Activated naive CD4-positive, alpha-beta T cell treated with anti-CD3 and anti-CD28 coated beads, Interleukin-2, amount 50 U/mL, for 72 hours (primary cell): ENCODE measurements at regions not wholly inside any gene's neighbourhood (a gene's known extent, or its start where the extent isn't known, plus 50 kb on each side); places are given as distances from the start of the nearest gene placed in this dataset.

Experiments
- ATAC-seq, 2 donors: fragments of 150-1000 bp; cut with Tn5 transposase; 2 replicates each; pipeline ENCODE4 v1.10.0; 2021; ENCODE audit warnings: mild to moderate bottlenecking in 2 of 2, moderate library complexity in 2 of 2
- DNase-seq, 2 donors: peaks; one replicate each; pipeline ENCODE4 v3.0.0; 2021 to 2022; ENCODE audit warnings: low spot score in 2 of 2
- H3K27ac Mint-ChIP-seq, 2 donors: one replicate each; pipeline ENCODE4 v1.8.0; 2022; ENCODE audit warnings: mild to moderate bottlenecking in 2 of 2, mixed read lengths in 2 of 2
- H3K36me3 Mint-ChIP-seq, 2 donors: one replicate each; pipeline ENCODE4 v1.8.0; 2022; ENCODE audit warnings: mixed read lengths in 2 of 2
- H3K9me3 Mint-ChIP-seq, 2 donors: one replicate each; pipeline ENCODE4 v1.8.0; 2022; ENCODE audit warnings: mixed read lengths in 2 of 2

GRCh38 chr10:88126699-88127098 lies 263.3 kb downstream of the PTEN start:
- Mint-ChIP-seq H3K9me3 (peaks cover 0 to 3% of the 10 kb centered on the region in 2 donors), H3K27ac (no peak overlapping the region), H3K36me3 (no peaks in the 10 kb centered on the region)
- ATAC-seq (peak; percentile 20 to 92), DNase-seq (no peak)

GRCh38 chr10:88127269-88127668 lies 263.8 kb downstream of the PTEN start:
- H3K27ac Mint-ChIP-seq, result no peak overlapping the region
- peaks cover 0 to 3% of the 10 kb centered on the region in 2 donors for H3K9me3 Mint-ChIP-seq
- H3K36me3 Mint-ChIP-seq, result no peaks in the 10 kb centered on the region
- DNase-seq (no peak), ATAC-seq (no peak)

- Mint-ChIP-seq H3K27ac (no peak overlapping the region), H3K36me3 (no peaks in the 10 kb centered on the region), H3K9me3 (peaks cover 0 to 3% of the 10 kb centered on the region in 2 donors)
- DNase-seq (no peak), ATAC-seq (no peak)
These were observed 264.3 kb downstream of the PTEN start for GRCh38 chr10:88127766-88128165.

GRCh38 chr10:88129013-88129412 lies 265.6 kb downstream of the PTEN start:
- peaks cover 0 to 3% of the 10 kb centered on the region in 2 donors for H3K9me3 Mint-ChIP-seq
- H3K36me3 Mint-ChIP-seq, result no peaks in the 10 kb centered on the region
- no peak for ATAC-seq
- no peak overlapping the region for H3K27ac Mint-ChIP-seq
- no peak for DNase-seq

GRCh38 chr10:88130912-88131311 lies 267.5 kb downstream of the PTEN start:
- ATAC-seq, result no peak

GRCh38 chr10:88131511-88132139 lies 268.2 kb downstream of the PTEN start:
- DNase-seq, result no peak
- ATAC-seq, result no peak
- Mint-ChIP-seq H3K9me3 (peaks cover 5 to 8% of the 10 kb centered on the region in 2 donors), H3K27ac (no peak overlapping the region), H3K36me3 (peaks cover 0 to 7% of the 10 kb centered on the region in 2 donors)

More at GRCh38 chr10:88130912-88131311, 267.5 kb downstream of the PTEN start:
- peaks cover 0 to 7% of the 10 kb centered on the region in 2 donors for H3K36me3 Mint-ChIP-seq
- no peak for DNase-seq
- peaks cover 5 to 8% of the 10 kb centered on the region in 2 donors for H3K9me3 Mint-ChIP-seq
- no peak overlapping the region for H3K27ac Mint-ChIP-seq

GRCh38 chr10:88136712-88137111 lies 273.3 kb downstream of the PTEN start:
- H3K27ac Mint-ChIP-seq, result no peak overlapping the region
- H3K9me3 Mint-ChIP-seq, result peaks cover 5% of the 10 kb centered on the region in 2 donors
- H3K36me3 Mint-ChIP-seq, result peaks cover 0 to 7% of the 10 kb centered on the region in 2 donors
- no peak for DNase-seq
- peak in 1 of 2 donors; percentile 47 for ATAC-seq

- ATAC-seq, result peak; percentile 92 to 99
- Mint-ChIP-seq H3K36me3 (peaks cover 0 to 7% of the 10 kb centered on the region in 2 donors), H3K27ac (no peak overlapping the region), H3K9me3 (peaks cover 5% of the 10 kb centered on the region in 2 donors)
- no peak for DNase-seq
These were observed 275.0 kb downstream of the PTEN start for GRCh38 chr10:88138319-88138848.

- H3K36me3 Mint-ChIP-seq, result peaks cover 8 to 10% of the 10 kb centered on the region in 2 donors
- peaks cover 0 to under 1% of the 10 kb centered on the region in 2 donors for H3K9me3 Mint-ChIP-seq
- DNase-seq, result no peak
- ATAC-seq, result no peak
- no peak overlapping the region for H3K27ac Mint-ChIP-seq
These were observed 283.8 kb downstream of the PTEN start for GRCh38 chr10:88147000-88147798.

- no peak overlapping the region for H3K27ac Mint-ChIP-seq
These were observed 286.5 kb downstream of the PTEN start for GRCh38 chr10:88149906-88150305.

GRCh38 chr10:88150339-88150738 lies 286.9 kb downstream of the PTEN start:
- H3K9me3 Mint-ChIP-seq, result peaks cover 6 to 15% of the 10 kb centered on the region in 2 donors
- ATAC-seq (no peak), DNase-seq (no peak)
- no peak overlapping the region for H3K27ac Mint-ChIP-seq
- H3K36me3 Mint-ChIP-seq, result peaks cover 15 to 22% of the 10 kb centered on the region in 2 donors

More at GRCh38 chr10:88149906-88150305, 286.5 kb downstream of the PTEN start:
- Mint-ChIP-seq H3K9me3 (peaks cover 6 to 15% of the 10 kb centered on the region in 2 donors), H3K36me3 (peaks cover 15 to 22% of the 10 kb centered on the region in 2 donors)
- ATAC-seq, result no peak
- no peak for DNase-seq

- ATAC-seq, result peak; percentile 99
- peaks cover 6 to 15% of the 10 kb centered on the region in 2 donors for H3K9me3 Mint-ChIP-seq
- H3K36me3 Mint-ChIP-seq, result peaks cover 15 to 22% of the 10 kb centered on the region in 2 donors
- peak; percentile 25 to 64 for DNase-seq
- peak overlapping the region; percentile 36 to 40 for H3K27ac Mint-ChIP-seq
These were observed 289.3 kb downstream of the PTEN start for GRCh38 chr10:88152728-88153133.

GRCh38 chr10:88154596-88155250 lies 291.3 kb downstream of the PTEN start:
- ATAC-seq (no peak), DNase-seq (no peak)
- H3K36me3 Mint-ChIP-seq, result peaks cover 15 to 22% of the 10 kb centered on the region in 2 donors
- no peak overlapping the region for H3K27ac Mint-ChIP-seq
- peaks cover 6 to 15% of the 10 kb centered on the region in 2 donors for H3K9me3 Mint-ChIP-seq

- no peak overlapping the region for H3K27ac Mint-ChIP-seq
These were observed 292.9 kb downstream of the PTEN start for GRCh38 chr10:88156341-88156740.

GRCh38 chr10:88157981-88158465 lies 294.6 kb downstream of the PTEN start:
- H3K36me3 Mint-ChIP-seq, result peaks cover 0 to 5% of the 10 kb centered on the region in 2 donors
- H3K9me3 Mint-ChIP-seq, result peaks cover 0 to 19% of the 10 kb centered on the region in 2 donors
- no peak for ATAC-seq
- no peak overlapping the region for H3K27ac Mint-ChIP-seq
- DNase-seq, result no peak

More at GRCh38 chr10:88156341-88156740, 292.9 kb downstream of the PTEN start:
- ATAC-seq, result no peak
- peaks cover 15 to 21% of the 10 kb centered on the region in 2 donors for H3K36me3 Mint-ChIP-seq
- no peak for DNase-seq
- H3K9me3 Mint-ChIP-seq, result peaks cover 6 to 15% of the 10 kb centered on the region in 2 donors

GRCh38 chr10:88158526-88159122 lies 295.2 kb downstream of the PTEN start:
- Mint-ChIP-seq H3K36me3 (no peaks in the 10 kb centered on the region), H3K9me3 (peaks cover 0 to 14% of the 10 kb centered on the region in 2 donors), H3K27ac (no peak overlapping the region)
- ATAC-seq (no peak), DNase-seq (no peak)
